ENCODE measurements at regions not wholly inside any gene's neighbourhood (a gene's known extent, or its start where the extent isn't known, plus 50 kb on each side); places are given as distances from the start of the nearest gene placed in this dataset.

- DNase-seq: peak; percentile 58
These were observed 51.1 kb upstream of the EED start for GRCh38 chr11:86193297-86194095.

GRCh38 chr11:86192519-86193257 lies 51.9 kb upstream of the EED start:
- DNase-seq: no peak

GRCh38 chr11:86191874-86192273 lies 52.7 kb upstream of the EED start:
- DNase-seq: no peak

- no peak for DNase-seq
These were observed 57.5 kb upstream of the EED start for GRCh38 chr11:86187027-86187426.

- no peak for DNase-seq
These were observed 58.2 kb upstream of the EED start for GRCh38 chr11:86186386-86186785.

GRCh38 chr11:86185381-86185750 lies 59.2 kb upstream of the EED start:
- DNase-seq: no peak

- DNase-seq: no peak
These were observed 59.7 kb upstream of the EED start for GRCh38 chr11:86184728-86185380.

GRCh38 chr11:86183694-86184093 lies 60.9 kb upstream of the EED start:
- no peak for DNase-seq

GRCh38 chr11:86182976-86183584 lies 61.5 kb upstream of the EED start:
- peak; percentile 37 for DNase-seq

GRCh38 chr11:86181379-86181778 lies 63.2 kb upstream of the EED start:
- DNase-seq: no peak

GRCh38 chr11:86180851-86181250 lies 63.7 kb upstream of the EED start:
- DNase-seq: no peak

GRCh38 chr11:86180423-86180822 lies 64.1 kb upstream of the EED start:
- no peak for DNase-seq

- DNase-seq: no peak
These were observed 64.9 kb upstream of the EED start for GRCh38 chr11:86179646-86180064.

- DNase-seq: no peak
These were observed 67.3 kb upstream of the EED start for GRCh38 chr11:86177302-86177701.

- no peak for DNase-seq
These were observed 68.2 kb upstream of the EED start for GRCh38 chr11:86176165-86176884.

GRCh38 chr11:86175626-86176025 lies 68.9 kb upstream of the EED start:
- DNase-seq: no peak

- no peak for DNase-seq
These were observed 69.4 kb upstream of the EED start for GRCh38 chr11:86175191-86175590.

GRCh38 chr11:86174101-86175046 lies 70.2 kb upstream of the EED start:
- no peak for DNase-seq

GRCh38 chr11:86172894-86173293 lies 71.7 kb upstream of the EED start:
- no peak for DNase-seq

GRCh38 chr11:86171627-86172026 lies 72.9 kb upstream of the EED start:
- DNase-seq: no peak

- no peak for DNase-seq
These were observed 76.9 kb upstream of the EED start for GRCh38 chr11:86167499-86168164.

All from activated T-cell treated with anti-CD3 and anti-CD28 coated beads, Interleukin-2, amount 50 U/mL, for 1 hour (primary cell).